ENCODE measurements at regions not wholly inside any gene's neighbourhood (a gene's known extent, or its start where the extent isn't known, plus 50 kb on each side); places are given as distances from the start of the nearest gene placed in this dataset.

DNA sequence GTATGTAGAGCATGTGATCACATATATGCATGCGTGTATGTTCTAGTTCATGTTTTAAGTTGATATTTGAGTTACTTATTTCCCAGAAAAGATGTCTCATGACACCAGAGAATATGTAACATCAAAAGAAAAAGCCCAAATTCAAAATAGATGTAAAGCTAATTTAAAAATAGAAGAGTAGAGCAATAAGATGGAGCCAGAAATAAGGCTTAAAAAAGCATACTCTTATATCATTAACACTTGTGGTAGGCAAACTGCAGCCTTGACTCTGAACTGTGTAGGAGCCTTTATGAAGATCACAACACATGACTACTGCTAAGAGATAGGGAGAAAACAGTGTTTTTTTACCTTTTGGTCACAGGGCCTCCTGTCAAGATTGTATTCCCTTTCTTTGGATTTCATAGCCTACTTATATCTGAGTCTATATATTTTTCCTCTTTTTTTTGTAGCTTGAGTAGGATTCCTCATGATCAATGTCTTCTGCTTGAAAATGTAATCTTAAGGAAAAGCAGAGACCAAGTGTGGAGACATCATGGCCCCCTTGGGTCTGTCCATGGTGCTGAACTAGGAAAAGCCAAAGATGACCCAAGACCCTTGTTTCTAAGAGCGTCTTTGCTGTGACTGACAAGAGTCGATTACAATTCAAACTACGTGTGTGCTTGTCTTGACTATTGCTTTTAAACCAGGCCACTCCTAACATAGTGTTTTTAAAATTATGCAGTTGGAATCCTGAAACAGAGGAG, 390.4 kb downstream of the SHISA9 start:
- Histone ChIP-seq H3K9me3 (no peaks in the 10 kb centered on the region), H3K4me1 (no peaks in the 10 kb centered on the region), H3K27ac (no peak overlapping the region), H3K27me3 (no peaks in the 10 kb centered on the region), H3K36me3 (no peaks in the 10 kb centered on the region), H3K4me3 (no peak overlapping the region)
- DNase-seq (ENCODE audit: low spot score in 2 of 2): no peak
- intact Hi-C loops (cut with DNase I): no loop called here
- TF ChIP-seq, protein P1, sequence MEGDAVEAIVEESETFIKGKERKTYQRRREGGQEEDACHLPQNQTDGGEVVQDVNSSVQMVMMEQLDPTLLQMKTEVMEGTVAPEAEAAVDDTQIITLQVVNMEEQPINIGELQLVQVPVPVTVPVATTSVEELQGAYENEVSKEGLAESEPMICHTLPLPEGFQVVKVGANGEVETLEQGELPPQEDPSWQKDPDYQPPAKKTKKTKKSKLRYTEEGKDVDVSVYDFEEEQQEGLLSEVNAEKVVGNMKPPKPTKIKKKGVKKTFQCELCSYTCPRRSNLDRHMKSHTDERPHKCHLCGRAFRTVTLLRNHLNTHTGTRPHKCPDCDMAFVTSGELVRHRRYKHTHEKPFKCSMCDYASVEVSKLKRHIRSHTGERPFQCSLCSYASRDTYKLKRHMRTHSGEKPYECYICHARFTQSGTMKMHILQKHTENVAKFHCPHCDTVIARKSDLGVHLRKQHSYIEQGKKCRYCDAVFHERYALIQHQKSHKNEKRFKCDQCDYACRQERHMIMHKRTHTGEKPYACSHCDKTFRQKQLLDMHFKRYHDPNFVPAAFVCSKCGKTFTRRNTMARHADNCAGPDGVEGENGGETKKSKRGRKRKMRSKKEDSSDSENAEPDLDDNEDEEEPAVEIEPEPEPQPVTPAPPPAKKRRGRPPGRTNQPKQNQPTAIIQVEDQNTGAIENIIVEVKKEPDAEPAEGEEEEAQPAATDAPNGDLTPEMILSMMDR (IDR thresholded peaks at IDR 0.05): no peak

- intact Hi-C loops (cut with DNase I): no loop called here
- H3K27ac ChIP-seq: no peak overlapping the region
- no peak overlapping the region for H3K4me3 ChIP-seq
- H3K4me1 ChIP-seq: no peaks in the 10 kb centered on the region
- H3K36me3 ChIP-seq: no peaks in the 10 kb centered on the region
- no peaks in the 10 kb centered on the region for H3K27me3 ChIP-seq
- DNase-seq (ENCODE audit: low spot score in 2 of 2): no peak
- TF ChIP-seq, protein P1 (IDR thresholded peaks at IDR 0.05): no peak
- no peaks in the 10 kb centered on the region for H3K9me3 ChIP-seq
These were observed 394.8 kb downstream of the SHISA9 start for GRCh38 chr16:13296206-13296605.

DNA sequence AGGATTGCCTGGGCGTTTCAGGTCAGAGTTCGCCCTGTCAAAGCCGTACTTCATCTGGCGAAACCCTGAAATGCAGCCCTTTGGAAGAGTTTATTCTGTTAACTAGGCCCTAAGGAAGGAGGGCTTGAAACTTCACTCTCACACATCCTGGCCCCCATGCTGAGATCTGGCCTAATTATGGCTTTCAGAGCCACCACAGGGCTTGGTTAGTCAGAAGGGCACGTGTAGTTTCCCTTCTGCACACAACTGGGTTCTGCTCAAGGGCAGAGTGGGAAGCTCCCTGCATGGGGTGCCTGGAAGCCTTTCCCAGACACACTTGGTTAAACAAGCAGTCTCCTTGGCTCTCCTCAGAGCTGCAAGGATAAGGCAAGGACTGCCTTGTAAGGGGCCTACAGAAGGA, 397.3 kb downstream of the SHISA9 start:
- Histone ChIP-seq H3K9me3 (no peaks in the 10 kb centered on the region), H3K27me3 (no peaks in the 10 kb centered on the region), H3K4me1 (no peaks in the 10 kb centered on the region), H3K4me3 (no peak overlapping the region), H3K36me3 (no peaks in the 10 kb centered on the region), H3K27ac (no peak overlapping the region)
- TF ChIP-seq, protein P1 (IDR thresholded peaks at IDR 0.05): no peak
- DNase-seq (ENCODE audit: low spot score in 2 of 2): no peak
- intact Hi-C loops (cut with DNase I): no loop called here

GRCh38 chr16:13300066-13300840, 398.9 kb downstream of the SHISA9 start:
- TF ChIP-seq, protein P1 (IDR thresholded peaks at IDR 0.05): no peak
- Histone ChIP-seq H3K4me1 (no peaks in the 10 kb centered on the region), H3K27me3 (no peaks in the 10 kb centered on the region), H3K27ac (no peak overlapping the region), H3K9me3 (no peaks in the 10 kb centered on the region), H3K36me3 (no peaks in the 10 kb centered on the region), H3K4me3 (no peak overlapping the region)
- intact Hi-C loops (cut with DNase I): no loop called here
- no peak for DNase-seq (ENCODE audit: low spot score in 2 of 2)

DNA sequence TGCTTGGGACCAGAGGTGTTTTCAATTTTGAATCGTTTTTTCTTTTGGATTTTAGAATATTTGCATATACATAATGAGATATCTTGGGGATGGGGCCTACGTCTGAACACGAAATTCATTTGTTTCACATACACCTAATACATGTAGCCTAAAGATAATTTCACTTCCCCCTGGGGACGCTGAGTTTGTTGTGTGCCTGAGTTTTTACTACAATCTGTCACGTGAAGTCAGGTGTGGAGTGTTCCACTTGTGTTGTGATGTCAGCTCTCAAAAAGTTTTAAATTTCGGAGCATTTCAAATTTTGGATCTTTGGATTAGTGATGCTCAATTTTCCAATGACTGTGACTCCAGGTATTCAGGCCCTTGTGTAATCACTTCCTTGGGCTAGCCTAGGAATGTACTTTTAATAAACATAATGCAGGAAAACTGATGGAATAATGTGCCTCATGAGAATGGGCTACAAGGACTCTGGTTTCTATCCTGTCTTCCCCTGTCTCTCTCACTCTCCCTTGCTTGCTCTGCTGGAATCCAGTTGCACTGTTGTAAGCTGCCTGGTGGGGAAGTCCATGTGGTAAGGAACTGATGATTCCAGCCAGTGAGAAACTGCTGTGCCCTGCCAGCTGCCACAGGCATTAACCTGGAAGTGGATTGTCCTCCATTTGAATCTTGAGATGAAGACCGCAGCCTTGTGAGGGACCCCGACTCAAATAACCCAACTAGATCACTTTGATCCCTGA, 403.8 kb downstream of the SHISA9 start:
- Histone ChIP-seq H3K27me3 (no peaks in the 10 kb centered on the region), H3K36me3 (no peaks in the 10 kb centered on the region), H3K27ac (no peak overlapping the region), H3K4me3 (no peak overlapping the region), H3K4me1 (no peaks in the 10 kb centered on the region), H3K9me3 (no peaks in the 10 kb centered on the region)
- TF ChIP-seq, protein P1 (IDR thresholded peaks at IDR 0.05): no peak
- no peak for DNase-seq (ENCODE audit: low spot score in 2 of 2)
- intact Hi-C loops (cut with DNase I): no loop called here

Measured in ascending aorta (tissue), 2 donors.